ENCODE measurements at regions not wholly inside any gene's neighbourhood (a gene's known extent, or its start where the extent isn't known, plus 50 kb on each side); places are given as distances from the start of the nearest gene placed in this dataset.
"Not testable (repeated sequence)": the region's sequence is repeated elsewhere in the genome, so short reads cannot be mapped to it uniquely, and the experiment has no call there.

DNA sequence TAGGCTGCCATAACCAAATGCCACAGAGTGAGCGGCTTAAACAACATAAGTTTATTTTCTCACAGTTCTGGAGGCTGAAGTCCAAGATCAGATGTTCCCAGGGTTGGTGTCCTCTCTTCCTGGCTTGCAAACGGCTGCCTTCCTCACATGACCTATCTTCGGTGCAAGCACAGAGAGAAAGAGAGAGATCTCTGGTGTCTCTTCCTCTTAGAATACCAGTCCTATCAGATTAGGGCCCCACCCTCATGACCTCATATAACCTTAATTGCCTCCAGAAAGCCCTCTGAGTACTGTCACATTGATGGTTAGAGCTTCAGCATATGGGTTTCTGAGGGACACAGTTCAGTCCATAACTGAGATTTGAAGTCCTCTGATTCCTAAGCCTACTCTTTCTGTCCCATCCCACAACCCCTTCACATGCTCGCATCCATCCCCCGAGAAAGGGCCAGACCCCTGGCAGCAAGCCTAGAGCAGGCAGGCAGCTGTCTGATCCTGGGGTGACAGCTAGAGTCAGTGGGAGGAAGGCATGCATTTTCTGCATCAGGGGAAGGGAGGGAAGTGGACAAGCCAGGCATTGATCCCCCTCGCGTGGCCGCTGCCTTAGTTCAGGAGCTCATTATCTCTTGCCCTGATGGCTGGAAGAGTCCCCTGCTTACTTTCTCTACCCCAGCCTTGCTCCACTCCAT lies 114.1 kb downstream of the FAR1 start:
- no peak for DNase-seq

DNA sequence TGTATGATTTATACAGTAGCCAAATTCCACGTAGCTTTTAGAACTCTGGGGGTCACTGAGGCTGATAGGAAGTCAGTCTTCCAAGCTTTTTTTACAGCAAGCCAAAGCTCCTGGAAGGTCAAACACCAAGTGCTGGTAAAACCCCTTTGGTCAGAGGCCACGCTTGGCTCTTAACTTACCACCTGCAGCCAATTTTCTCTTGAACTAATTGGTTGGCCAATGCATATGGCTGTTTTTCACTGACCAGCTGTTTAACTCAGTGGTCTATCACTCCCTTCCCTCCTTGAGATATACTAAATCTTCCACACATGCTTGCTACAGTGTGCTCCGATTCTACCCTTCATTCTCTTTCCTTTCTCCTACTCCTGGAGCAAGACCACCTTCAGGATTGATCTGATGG lies 116.0 kb downstream of the FAR1 start:
- DNase-seq: no peak

DNA sequence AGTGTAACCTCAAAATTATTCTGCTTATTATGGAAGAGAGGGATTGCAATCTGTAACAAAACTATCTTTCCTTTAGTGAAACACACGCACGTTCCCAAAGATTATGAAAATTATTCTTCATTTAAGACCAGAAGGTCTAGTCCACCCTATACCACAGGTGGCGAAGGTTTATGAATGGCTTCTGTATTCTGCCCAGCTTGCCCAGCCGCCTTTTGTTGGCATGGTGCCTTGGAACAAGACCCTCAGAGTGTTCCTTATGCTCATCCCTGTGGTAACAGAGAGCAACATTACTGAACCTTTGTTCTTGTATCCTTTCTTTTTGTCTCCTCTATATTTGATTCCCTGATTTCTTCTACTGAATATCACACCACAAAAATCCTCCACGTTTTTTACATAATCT lies 116.4 kb downstream of the FAR1 start:
- no peak for DNase-seq

DNA sequence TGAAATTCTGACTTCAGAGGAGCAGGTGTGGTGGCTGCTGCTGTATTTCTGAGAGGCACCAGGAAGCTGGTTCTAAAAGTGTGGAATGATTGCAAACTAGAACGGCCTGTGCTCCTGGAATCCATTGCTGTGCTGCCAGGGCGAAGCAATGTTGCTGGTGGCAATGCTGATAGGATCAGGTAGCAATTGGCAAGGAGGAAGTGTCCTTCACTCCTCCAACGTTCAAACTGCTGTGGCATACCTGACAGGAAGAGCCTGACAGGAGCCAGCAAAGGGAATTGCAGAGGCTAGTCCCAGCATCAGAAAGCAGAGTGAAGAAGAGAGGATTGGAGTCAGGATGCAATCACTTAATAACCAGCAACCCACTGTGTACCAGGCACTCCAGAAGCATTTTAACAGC lies 118.2 kb downstream of the FAR1 start:
- no peak for DNase-seq

DNA sequence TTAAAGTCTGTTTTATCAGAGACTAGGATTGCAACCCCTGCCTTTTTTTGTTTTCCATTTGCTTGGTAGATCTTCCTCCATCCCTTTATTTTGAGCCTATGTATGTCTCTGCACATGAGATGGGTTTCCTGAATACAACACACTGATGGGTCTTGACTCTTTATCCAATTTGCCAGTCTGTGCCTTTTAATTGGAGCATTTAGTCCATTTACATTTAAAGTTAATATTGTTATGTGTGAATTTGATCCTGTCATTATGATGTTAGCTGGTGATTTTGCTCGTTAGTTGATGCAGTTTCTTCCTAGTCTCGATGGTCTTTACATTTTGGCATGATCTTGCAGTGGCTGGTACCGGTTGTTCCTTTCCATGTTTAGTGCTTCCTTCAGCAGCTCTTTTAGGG lies 129.1 kb downstream of the FAR1 start:
- DNase-seq: not testable (repeated sequence)

DNA sequence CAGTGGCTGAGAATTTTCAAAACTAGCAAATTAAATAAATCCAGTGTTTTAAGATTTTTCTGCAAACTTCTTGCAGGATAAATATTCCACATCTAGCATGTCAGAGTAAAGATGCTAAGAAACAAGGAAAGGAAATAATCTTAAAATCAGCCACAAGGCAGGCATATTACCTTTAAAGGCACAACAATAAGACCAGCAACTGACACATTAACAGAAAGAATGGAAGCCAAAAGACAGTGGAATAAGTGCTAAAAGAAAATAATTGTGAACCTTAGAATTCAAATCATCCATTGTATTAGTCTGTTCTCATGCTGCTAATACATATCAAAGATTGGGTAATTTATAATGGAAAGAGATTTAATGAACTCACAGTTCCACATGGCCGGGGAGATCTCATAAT lies 132.4 kb downstream of the FAR1 start:
- no peak for DNase-seq

DNA sequence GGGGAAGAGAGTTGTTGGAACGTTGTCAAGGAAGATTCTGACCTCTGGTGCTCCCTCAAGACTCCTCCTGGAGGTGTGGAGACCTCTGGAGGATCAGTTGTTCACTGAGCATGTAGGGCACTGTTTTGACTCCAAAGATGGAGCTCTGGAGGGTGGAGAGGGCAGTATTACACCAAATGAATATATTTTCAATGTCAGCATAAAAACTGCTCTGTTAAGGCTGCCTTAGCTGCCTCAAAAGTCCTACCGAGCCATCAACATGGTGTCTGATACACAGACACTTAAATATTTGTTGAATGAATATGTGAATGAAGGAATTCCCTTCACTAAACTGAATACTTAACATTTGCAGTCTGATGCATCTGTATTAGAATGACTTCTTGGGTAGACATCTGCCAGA lies 144.2 kb upstream of the SPON1 start:
- no peak for DNase-seq

DNA sequence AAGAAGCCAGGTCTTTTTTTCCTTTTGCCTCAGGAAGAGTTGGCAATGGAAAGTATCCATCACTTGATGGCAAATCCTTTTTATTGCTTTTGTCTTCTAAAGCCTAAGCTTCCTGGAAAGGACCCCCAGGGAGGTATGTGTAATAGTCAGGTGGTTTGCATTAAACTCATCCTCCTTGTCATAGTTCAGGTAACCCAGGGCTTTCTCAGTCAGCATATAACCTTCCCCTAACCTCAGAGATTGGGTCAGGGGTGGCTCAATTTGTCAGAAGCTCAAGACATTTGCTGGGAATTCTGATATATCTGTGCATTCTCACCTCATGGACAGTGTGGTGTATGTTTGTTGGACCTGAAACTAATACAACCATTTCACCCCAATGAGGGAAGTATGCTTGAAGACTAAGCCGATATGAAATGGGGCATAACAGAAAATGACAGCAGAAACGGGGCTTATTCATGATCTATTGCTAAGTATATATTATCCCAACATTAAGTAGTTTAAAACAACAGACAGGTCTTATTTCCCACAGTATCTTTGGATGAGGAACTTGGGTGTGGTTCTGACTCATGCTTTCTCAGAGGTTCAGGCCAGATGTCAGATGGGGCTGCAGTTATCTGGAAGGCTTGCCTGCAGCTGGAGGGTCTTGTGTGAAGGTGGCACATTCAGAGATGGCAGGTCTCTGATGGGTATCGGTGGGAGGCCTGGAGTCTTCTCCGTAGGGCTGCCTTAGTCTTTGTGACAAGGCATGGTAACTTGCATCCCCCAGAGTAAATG lies 135.8 kb upstream of the SPON1 start:
- no peak for DNase-seq

DNA sequence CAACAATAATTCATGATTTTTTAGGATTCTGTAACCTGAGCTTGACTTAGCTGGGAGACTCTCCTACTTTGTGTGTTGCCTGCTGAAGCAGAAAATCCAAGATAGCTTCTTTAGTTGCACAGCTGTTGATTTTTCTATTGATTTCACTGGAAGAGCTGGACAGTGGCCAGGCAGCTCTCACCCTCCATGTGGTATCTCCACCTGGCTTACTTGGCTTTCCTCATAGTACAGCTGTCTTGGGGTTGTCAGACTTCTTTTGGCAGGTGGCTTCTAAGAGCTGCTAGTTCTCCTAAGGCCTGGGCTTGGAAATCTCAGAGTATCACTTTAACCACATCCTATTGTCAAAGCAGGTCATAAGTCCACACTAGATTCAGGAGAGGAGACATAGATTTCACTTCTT lies 130.8 kb upstream of the SPON1 start:
- no peak for DNase-seq

DNA sequence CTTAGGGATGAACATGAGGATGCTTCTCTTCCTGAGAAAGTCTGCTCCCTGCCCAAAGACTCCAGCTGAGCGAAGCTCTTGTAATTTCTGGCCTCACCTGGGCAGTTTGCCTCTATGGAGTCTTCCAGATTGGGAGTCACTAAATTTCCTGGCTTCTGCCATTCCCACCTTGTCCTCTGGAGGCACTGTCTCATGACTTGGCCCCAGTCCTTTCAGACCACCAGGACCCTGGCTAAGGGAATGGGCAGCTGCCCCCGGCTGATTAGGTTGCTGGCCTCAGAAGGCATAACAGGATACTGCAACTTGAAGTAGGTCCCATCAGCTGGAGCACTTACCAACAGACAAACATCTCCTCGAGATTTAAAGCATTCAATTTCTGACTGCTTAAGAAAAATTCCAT lies 128.1 kb upstream of the SPON1 start:
- no peak for DNase-seq

DNA sequence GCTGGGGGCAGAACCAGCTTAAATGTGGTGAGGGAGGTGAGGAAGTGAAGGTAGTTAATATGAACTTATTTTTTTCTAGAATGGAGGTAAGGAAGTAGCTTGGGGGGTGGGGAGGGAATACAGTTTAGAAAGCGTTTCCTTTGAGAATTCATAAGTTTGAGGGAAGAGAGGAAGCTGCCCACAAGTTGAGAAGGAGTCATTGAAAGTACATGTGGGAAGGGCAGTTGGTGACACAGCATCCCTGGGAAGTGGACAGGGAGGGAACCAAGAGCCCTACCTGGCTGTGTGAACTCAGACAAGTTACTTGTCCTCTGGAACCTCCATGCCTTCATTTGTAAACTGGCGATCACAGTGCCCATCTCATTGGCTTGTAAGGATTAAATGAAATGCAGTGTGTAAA lies 125.9 kb upstream of the SPON1 start:
- DNase-seq: no peak

DNA sequence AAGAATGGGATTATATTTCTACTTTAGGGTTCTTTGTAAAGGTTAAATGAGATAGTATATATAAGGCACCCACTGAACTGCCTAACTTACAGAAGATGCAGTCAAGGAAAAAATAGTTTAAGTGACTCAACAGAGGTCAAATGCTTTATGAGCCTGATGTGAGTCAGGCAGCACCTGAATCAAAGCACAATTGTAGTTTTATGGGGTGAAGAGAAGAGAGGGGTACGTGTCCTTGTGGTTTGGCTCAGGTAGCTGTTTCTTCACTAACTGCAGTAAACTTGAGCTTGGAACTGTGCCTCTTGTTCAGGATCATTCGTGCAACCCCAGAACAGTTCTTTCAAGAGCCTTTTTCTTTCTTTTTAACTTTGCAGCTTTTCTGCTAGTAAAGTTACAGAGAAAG lies 125.2 kb upstream of the SPON1 start:
- no peak for DNase-seq

DNA sequence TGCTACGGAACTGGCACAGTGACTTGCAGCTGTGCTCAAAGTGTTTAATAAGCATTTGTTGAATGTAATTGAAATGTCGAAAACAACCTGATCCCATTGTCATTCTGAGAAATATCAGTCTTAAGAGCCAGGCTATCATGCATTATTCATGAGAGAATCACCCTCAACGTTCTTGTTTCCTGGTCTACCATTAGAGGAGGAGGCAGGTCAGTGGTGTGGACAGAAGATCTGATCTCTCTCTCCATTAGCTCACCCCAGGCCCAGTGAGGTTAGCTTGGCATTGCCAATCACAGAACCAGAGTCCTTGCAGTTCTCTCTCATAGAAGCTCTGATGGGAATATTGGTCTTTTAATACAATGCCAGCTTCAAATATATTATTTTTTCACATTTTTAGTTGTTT lies 121.1 kb upstream of the SPON1 start:
- no peak for DNase-seq

DNA sequence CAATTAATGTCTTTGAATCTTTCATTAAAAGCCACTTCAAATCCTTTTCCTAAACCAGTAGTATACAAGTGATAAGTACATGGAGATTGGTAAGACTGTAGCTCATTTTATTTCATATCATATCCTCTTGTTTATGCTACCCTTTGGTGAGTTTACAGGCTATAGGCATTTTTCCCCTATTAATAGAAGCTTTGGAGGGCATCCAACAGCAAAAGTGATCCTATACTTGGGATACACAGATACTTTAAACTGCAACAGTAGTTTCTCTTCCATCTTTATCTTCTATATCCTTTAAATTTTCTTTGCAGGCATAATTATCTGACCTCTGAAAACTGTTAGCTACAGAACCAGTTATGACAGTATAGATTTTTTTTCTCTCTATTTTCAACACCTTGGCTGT lies 114.5 kb upstream of the SPON1 start:
- DNase-seq: no peak

DNA sequence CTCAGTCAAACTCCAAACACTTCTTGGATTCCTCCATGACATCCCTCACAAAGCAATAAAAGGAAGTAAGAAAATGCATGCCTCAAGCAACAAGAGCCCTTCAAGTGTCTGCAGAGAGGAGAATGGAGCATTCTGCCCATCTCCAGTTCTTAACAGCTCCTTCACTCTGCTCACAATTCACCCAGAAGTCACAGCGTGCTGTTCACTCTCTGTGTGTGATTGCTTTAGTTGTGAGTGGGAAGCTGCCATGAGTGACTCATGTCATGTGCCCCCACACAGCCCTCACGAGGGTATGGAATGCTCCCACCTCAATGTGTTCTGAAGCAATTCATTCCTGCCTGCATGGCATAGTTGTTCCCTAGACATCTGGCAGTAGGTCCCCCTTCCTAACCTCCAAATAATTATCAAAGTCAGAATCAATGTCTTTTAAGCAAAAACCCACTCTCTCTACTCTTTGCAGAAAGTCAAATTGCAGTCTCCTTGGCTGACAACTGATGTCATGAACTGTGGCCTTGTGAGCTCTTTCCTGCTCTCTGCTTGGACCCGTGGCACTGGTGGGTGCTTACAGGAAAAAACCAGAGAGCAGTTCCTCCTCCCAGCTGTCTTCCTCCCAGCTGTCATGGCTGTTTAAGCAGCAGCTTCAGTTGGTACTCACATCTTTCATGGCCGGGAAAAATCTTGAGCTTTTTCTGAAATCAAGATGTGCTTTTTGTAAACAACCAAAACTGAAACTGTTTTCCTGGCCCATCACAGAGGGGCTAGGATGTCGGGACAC lies 112.1 kb upstream of the SPON1 start:
- no peak for DNase-seq

DNA sequence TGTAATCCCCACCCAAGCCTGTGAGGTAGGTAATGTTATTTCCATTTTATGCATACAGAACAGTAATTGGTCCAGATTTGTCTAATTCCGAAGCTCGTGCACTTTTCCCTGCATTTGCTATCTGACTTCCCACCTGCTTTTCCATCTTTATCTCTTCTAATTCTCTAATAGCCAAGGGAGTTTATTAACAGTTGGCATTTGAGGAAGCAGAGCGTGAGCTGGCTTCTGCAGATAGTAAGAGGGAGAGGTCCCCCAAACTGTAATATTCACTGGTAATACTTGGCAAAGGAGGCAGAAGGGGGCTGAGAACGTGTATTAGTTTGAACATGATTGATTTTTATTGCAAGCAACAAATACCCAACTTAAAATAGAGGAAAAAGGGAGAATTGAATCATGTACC lies 110.8 kb upstream of the SPON1 start:
- DNase-seq: no peak

DNA sequence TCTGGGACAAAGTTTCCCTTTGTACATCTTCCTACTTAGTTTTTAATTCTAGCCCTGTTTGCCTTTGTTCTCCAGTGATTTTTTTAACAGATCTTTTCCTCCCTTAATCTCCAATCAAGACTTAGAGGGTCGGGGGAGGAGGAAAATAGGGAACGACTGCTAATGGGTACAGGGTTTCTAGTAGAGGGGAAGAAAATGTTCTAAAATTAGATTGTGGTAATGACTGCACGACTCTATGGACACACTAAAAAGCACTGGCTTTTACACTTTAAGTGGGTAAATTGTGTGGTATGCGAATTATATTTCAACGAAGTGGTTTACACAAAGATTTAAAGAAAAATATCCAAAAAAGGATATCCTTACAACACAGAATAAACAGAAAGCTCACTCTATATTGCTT lies 110.0 kb upstream of the SPON1 start:
- no peak for DNase-seq

DNA sequence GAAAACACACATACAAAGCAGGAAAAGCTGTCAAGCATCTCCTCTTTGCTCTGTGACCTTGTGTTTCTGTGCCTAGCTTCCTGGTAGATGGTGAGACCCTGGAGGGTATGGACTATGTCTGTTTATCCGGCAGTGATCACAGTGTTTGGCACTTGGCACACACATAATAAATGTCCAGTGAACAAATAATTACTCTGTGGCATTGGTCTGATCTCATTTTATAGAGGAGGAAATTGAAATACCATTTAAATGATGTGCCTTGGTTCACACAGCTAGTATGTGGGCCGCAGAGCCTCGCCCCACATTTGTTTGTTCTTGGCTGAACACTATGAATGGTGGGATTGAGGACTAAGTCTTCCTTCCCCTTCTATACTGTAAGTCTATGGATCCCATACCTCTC lies 104.7 kb upstream of the SPON1 start:
- no peak for DNase-seq

DNA sequence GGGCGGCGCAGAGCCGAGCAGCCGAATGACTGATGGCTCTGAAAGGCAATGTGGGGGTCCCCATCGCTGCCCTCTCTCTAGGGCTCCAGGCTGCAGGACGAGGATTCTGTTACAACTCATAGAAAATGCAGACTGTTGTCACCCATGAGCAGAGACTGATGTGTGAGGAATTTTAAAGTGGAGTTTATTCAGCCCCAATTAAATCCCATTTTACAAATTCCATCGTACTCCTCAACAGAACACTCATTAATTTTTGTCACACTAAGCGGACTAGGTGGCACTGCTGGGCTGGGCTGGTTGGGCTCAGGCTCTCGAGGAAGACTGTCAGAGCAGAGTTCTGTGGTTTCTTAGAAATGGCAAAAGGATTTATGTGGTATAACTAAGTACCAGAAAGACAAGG lies 102.6 kb upstream of the SPON1 start:
- no peak for DNase-seq

DNA sequence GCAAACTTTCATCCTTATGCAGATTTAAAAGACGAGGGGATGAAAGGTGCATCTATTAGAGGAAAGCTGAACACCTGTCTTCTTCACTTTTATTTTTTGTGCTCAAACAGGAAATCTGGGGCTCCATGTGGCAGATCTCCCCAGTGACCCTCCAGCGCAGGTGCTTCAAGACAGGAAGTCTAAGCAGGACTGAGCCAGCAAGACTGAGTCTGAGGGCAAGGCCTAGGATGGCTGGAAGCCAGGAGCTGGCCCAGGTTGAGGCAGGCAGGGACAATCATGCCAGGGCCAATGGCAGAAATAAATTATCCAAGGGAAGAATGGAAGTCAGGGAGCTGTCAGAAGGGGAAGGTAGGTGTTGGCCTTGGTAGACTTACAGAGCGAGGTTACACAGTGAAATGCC lies 101.1 kb upstream of the SPON1 start:
- no peak for DNase-seq

DNA sequence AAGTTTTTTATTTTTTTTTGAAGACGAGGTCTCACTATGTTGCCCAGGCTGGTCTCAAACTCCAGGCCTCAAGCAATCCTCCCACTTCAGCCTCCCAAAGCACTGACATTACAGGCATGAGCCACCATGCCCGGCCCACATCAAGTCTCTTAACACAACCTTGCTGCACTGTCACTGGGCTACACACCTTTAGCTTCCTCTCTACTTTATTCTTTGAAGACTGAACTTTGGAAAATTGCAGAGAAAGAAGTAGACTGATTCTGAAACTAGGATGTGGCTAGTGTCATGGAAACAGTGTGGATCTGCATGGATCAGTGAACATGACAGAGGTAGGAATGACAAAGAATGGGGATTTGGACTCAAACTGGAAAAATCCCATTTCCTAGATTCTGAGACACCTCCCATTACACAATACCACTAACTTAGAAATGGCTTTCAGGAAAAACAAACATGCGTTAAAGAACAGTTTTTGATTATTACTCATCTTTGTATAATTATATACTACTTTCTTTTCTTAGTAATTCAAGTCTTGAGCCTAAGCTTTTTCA lies 99.6 kb upstream of the SPON1 start:
- no peak for DNase-seq

DNA sequence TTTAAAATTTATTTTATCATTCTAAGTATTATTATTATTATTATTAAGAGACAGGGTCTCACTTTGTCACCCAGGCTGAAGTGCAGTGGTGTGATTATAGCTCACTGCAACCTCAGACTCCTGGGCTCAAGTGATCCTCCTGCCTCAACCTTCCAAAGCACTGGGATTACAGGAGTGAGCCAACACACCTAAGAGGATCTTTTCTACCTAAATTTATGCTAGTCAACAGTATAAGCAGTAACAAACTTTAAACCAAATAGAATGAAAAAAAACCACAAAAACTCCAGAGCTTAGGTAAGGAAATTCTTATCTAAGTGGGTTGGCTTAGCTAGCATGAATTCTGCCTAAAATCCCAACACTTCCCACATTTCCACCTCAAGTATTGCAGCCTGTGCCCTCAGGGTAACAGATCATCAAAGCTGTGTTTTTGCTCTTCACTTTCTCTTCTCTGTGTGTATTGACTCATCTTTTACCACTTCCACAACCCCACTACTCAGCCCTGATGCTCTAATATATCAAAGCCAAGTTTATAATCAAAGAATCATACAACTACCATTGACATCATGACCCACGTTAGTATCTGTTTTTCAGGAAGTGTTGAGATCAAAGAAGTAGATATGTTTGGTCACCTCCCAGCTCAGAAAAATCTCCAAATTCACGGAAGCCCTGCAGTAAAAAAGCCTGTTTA lies 93.7 kb upstream of the SPON1 start:
- no peak for DNase-seq

DNA sequence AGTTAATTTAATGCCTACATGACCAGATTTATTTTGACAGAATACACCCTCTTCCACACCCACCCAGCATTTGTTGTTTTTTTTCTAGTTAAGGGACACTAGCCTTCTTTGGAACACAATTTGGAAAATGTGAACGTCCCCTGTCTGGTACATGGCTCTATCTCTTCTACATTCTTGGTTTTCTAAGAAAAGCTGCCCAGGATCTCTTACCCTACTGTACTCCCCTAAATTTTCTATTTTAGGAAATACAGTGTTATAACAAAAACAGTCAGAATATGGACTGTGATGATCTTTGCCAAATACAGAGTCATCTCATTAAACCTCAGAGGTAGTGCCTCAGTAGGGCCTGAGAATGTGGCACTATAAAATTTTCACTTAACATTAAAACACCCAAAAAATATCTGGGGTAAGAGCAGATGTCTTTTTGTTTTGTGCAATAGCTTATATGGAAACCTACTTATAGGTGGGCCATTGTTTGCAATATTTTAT lies 93.1 kb upstream of the SPON1 start:
- DNase-seq: no peak

Data from NCI-H1930 (cell line).